NT2/D1 (cell line): ENCODE measurements at regions not wholly inside any gene's neighbourhood (a gene's known extent, or its start where the extent isn't known, plus 50 kb on each side); places are given as distances from the start of the nearest gene placed in this dataset.
"Not testable (repeated sequence)": the region's sequence is repeated elsewhere in the genome, so short reads cannot be mapped to it uniquely, and the experiment has no call there.

Experiments
- SUZ12 ChIP-seq: IDR thresholded peaks from 2 replicates; pipeline ENCODE4 v1.6.1; 2011; ENCODE audit not compliant: insufficient read length, insufficient read depth; ENCODE audit errors: extremely low read depth
- ZNF274 ChIP-seq: IDR thresholded peaks from 2 replicates; pipeline ENCODE4 v1.6.1; 2011; ENCODE audit warnings: mild to moderate bottlenecking, low read depth, low read length

- not testable (repeated sequence) for TF ChIP-seq SUZ12, ZNF274
These were observed 133.7 kb downstream of the FAM72C start for GRCh38 chr1:143837924-143838597.
